Peyer's patch (tissue), 4 donors: ENCODE measurements at regions not wholly inside any gene's neighbourhood (a gene's known extent, or its start where the extent isn't known, plus 50 kb on each side); places are given as distances from the start of the nearest gene placed in this dataset.

Experiments used
- POLR2A ChIP-seq, 2 donors: fragments of 450-650 bp; IDR thresholded peaks; one replicate each; pipeline ENCODE4 v1.5.1; 2017; ENCODE audit warnings: antibody characterized with exemption in 2 of 2, mild to moderate bottlenecking in 2 of 2, moderate library complexity in 2 of 2
- TF ChIP-seq, protein P1 (sequence below), 6 experiments: fragments of 450-650 bp in 4 of 6; fragments of 200-600 bp in 2 of 6; sonication (generic) in 1 of 6; IDR thresholded peaks; one replicate each; pipeline ENCODE4 v1.5.1; 2017 to 2019; ENCODE audit warnings: antibody characterized with exemption in 6 of 6, mild to moderate bottlenecking in 3 of 6, moderate library complexity in 1 of 6

DNA sequence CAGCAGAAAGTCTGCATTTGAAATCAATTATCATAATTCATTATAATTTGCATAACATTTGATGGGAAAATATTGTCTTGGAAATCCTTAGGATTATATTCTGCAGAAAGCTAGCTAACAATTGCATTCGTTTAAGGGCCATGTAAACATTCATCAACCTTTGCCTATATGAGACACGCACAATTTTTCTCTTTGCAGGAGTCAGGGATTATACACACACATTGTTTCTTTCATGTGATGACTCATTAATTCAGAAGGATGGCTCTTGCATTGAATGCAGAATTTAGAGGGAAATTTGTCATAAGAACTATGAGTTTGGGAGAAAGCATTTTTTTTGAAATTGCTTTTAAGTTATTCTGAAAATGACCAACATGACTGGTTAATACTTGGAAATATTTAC is 844.7 kb downstream of the DIPK2A start:
- no peak for TF ChIP-seq POLR2A (IDR thresholded peaks at IDR 0.05)
- TF ChIP-seq, protein P1, sequence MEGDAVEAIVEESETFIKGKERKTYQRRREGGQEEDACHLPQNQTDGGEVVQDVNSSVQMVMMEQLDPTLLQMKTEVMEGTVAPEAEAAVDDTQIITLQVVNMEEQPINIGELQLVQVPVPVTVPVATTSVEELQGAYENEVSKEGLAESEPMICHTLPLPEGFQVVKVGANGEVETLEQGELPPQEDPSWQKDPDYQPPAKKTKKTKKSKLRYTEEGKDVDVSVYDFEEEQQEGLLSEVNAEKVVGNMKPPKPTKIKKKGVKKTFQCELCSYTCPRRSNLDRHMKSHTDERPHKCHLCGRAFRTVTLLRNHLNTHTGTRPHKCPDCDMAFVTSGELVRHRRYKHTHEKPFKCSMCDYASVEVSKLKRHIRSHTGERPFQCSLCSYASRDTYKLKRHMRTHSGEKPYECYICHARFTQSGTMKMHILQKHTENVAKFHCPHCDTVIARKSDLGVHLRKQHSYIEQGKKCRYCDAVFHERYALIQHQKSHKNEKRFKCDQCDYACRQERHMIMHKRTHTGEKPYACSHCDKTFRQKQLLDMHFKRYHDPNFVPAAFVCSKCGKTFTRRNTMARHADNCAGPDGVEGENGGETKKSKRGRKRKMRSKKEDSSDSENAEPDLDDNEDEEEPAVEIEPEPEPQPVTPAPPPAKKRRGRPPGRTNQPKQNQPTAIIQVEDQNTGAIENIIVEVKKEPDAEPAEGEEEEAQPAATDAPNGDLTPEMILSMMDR (IDR thresholded peaks at IDR 0.05): no peak
